Testis (tissue), 2 donors: ENCODE measurements at regions not wholly inside any gene's neighbourhood (a gene's known extent, or its start where the extent isn't known, plus 50 kb on each side); places are given as distances from the start of the nearest gene placed in this dataset.

Experiments used
- CTCF ChIP-seq, 3 experiments: fragments of 450-650 bp in 2 of 3; fragments of 200-600 bp in 1 of 3; sonication (generic) in 1 of 3; IDR thresholded peaks; one replicate each; pipeline ENCODE4 v1.5.1; 2016 to 2019; ENCODE audit warnings: antibody characterized with exemption in 3 of 3, mild to moderate bottlenecking in 2 of 3, moderate library complexity in 1 of 3
- POLR2A ChIP-seq: fragments of 450-650 bp; IDR thresholded peaks from one replicate; pipeline ENCODE4 v1.6.1; 2017; ENCODE audit warnings: antibody characterized with exemption, mild to moderate bottlenecking, moderate library complexity

- TF ChIP-seq CTCF (IDR thresholded peaks at IDR 0.05) (no peak), POLR2A (no peak)
Measured at GRCh38 chr15:46751303-46751702, 966.0 kb upstream of the SEMA6D start.
